HEK293 (cell line): ENCODE measurements at regions not wholly inside any gene's neighbourhood (a gene's known extent, or its start where the extent isn't known, plus 50 kb on each side); places are given as distances from the start of the nearest gene placed in this dataset.
A peak's percentile ranks its signal among the peaks of the same experiment; 100 is the strongest.

Experiments used
- CTCF ChIA-PET: fragments of 350-600 bp; formaldehyde crosslinking; extraction: SDS; loops from one replicate; lab custom pipeline; 2021; ENCODE audit warnings: antibody characterized with exemption; lab: Yijun Ruan, JAX
- POLR2A ChIA-PET: fragments of 300-600 bp; formaldehyde crosslinking; extraction: SDS; loops from one replicate; lab custom pipeline; 2020; ENCODE audit warnings: antibody characterized with exemption, inconsistent platforms; lab: Yijun Ruan, JAX
- H3K27ac ChIP-seq: fragments of 200-500 bp; sonication (Bioruptor generic); 2 replicates; pipeline ENCODE4 v1.5.1; 2014; ENCODE audit warnings: low read depth, low read length, control low read depth, inconsistent platforms; ENCODE audit errors: extremely low read depth
- H3K36me3 ChIP-seq, 2 experiments: fragments of 200-500 bp in 1 of 2; sonication (Bioruptor generic) in 1 of 2; 1 replicate in 1 of 2; 2 replicates in 1 of 2; pipeline ENCODE4 v1.5.1; 2014 to 2017; ENCODE audit warnings: inconsistent platforms in 2 of 2, low read length in 2 of 2; ENCODE audit not compliant: control insufficient read depth in 2 of 2, insufficient read depth in 1 of 2
- H3K4me1 ChIP-seq: fragments of 200-500 bp; sonication (Bioruptor generic); 2 replicates; pipeline ENCODE4 v1.5.1; 2014; ENCODE audit warnings: mild to moderate bottlenecking, low read length, inconsistent platforms; ENCODE audit not compliant: control insufficient read depth, insufficient read depth
- H3K4me3 ChIP-seq: 2 replicates; pipeline ENCODE4 v1.5.1; 2011; ENCODE audit warnings: low read depth, mild to moderate bottlenecking, control low read depth, low read length, moderate library complexity
- H3K9me3 ChIP-seq: fragments of 200-500 bp; sonication (Bioruptor generic); 2 replicates; pipeline ENCODE4 v1.5.1; 2014; ENCODE audit warnings: low read depth, low read length, inconsistent platforms; ENCODE audit not compliant: control insufficient read depth, insufficient read depth
- AEBP2 ChIP-seq: fragments of 450-650 bp; formaldehyde crosslinking; IDR thresholded peaks from 2 replicates; pipeline ENCODE4 v1.5.1; 2016; ENCODE audit warnings: missing biosample characterization, missing genetic modification characterization, borderline replicate concordance
- KLF1 ChIP-seq: fragments of 450-650 bp; formaldehyde crosslinking; IDR thresholded peaks from 2 replicates; pipeline ENCODE4 v1.5.1; 2016; ENCODE audit warnings: missing biosample characterization, missing genetic modification characterization
- KLF9 ChIP-seq: fragments of 450-650 bp; formaldehyde crosslinking; IDR thresholded peaks from 2 replicates; pipeline ENCODE4 v1.5.1; 2016; ENCODE audit warnings: missing biosample characterization, missing genetic modification characterization, low read depth
- MZF1 ChIP-seq: fragments of 450-650 bp; formaldehyde crosslinking; IDR thresholded peaks from 2 replicates; pipeline ENCODE4 v1.5.1; 2017; ENCODE audit warnings: missing biosample characterization, missing genetic modification characterization, borderline replicate concordance
- PRDM1 ChIP-seq: fragments of 450-650 bp; formaldehyde crosslinking; IDR thresholded peaks from 2 replicates; pipeline ENCODE4; 2016; ENCODE audit warnings: missing biosample characterization, missing genetic modification characterization
- REPIN1 ChIP-seq: fragments of 450-650 bp; formaldehyde crosslinking; IDR thresholded peaks from 2 replicates; pipeline ENCODE4 v1.5.1; 2017; ENCODE audit warnings: missing biosample characterization, missing genetic modification characterization, low read depth
- SCRT1 ChIP-seq: fragments of 450-650 bp; formaldehyde crosslinking; IDR thresholded peaks from 2 replicates; pipeline ENCODE4 v1.5.1; 2016; ENCODE audit warnings: missing biosample characterization, missing genetic modification characterization, borderline replicate concordance
- SCRT2 ChIP-seq: fragments of 450-650 bp; formaldehyde crosslinking; IDR thresholded peaks from 2 replicates; pipeline ENCODE4 v1.5.1; 2016; ENCODE audit warnings: missing biosample characterization, missing genetic modification characterization
- ZBTB10 ChIP-seq: fragments of 450-650 bp; formaldehyde crosslinking; IDR thresholded peaks from 2 replicates; pipeline ENCODE4 v1.5.1; 2016; ENCODE audit warnings: missing biosample characterization, missing genetic modification characterization
- ZBTB20 ChIP-seq: fragments of 450-650 bp; formaldehyde crosslinking; IDR thresholded peaks from 2 replicates; pipeline ENCODE4 v1.5.1; 2016; ENCODE audit warnings: missing biosample characterization, missing genetic modification characterization
- ZBTB21 ChIP-seq: fragments of 450-650 bp; formaldehyde crosslinking; IDR thresholded peaks from 2 replicates; pipeline ENCODE4 v1.5.1; 2017; ENCODE audit warnings: missing biosample characterization, missing genetic modification characterization
- ZBTB49 ChIP-seq: fragments of 450-650 bp; formaldehyde crosslinking; IDR thresholded peaks from 2 replicates; pipeline ENCODE4 v1.5.1; 2016; ENCODE audit warnings: missing biosample characterization, missing genetic modification characterization, low read depth
- ZFP3 ChIP-seq: fragments of 450-650 bp; formaldehyde crosslinking; IDR thresholded peaks from 2 replicates; pipeline ENCODE4 v1.5.1; 2016; ENCODE audit warnings: low read depth, missing biosample characterization, missing genetic modification characterization
- ZNF2 ChIP-seq: fragments of 450-650 bp; formaldehyde crosslinking; IDR thresholded peaks from 2 replicates; pipeline ENCODE4 v1.5.1; 2016; ENCODE audit warnings: missing biosample characterization, missing genetic modification characterization
- ZNF266 ChIP-seq: fragments of 450-650 bp; formaldehyde crosslinking; IDR thresholded peaks from 2 replicates; pipeline ENCODE4 v1.5.1; 2016; ENCODE audit warnings: missing biosample characterization, missing genetic modification characterization, low read depth
- ZNF302 ChIP-seq: fragments of 450-650 bp; formaldehyde crosslinking; IDR thresholded peaks from 2 replicates; pipeline ENCODE4 v1.5.1; 2016; ENCODE audit warnings: missing biosample characterization, missing genetic modification characterization, low read depth
- ZNF433 ChIP-seq: fragments of 450-650 bp; formaldehyde crosslinking; IDR thresholded peaks from 2 replicates; pipeline ENCODE4 v1.5.1; 2016; ENCODE audit warnings: missing biosample characterization, missing genetic modification characterization, low read depth
- ZNF48 ChIP-seq: fragments of 450-650 bp; formaldehyde crosslinking; IDR thresholded peaks from 2 replicates; pipeline ENCODE4 v1.5.1; 2016; ENCODE audit warnings: missing biosample characterization, missing genetic modification characterization
- ZNF514 ChIP-seq: fragments of 450-650 bp; formaldehyde crosslinking; IDR thresholded peaks from 2 replicates; pipeline ENCODE4 v1.5.1; 2016; ENCODE audit warnings: missing biosample characterization, missing genetic modification characterization
- ZNF596 ChIP-seq: fragments of 450-650 bp; IDR thresholded peaks from 2 replicates; pipeline ENCODE4 v1.5.0; 2018; ENCODE audit warnings: missing biosample characterization, mild to moderate bottlenecking, missing genetic modification characterization, moderate library complexity
- ZNF623 ChIP-seq: fragments of 450-650 bp; formaldehyde crosslinking; IDR thresholded peaks from 2 replicates; pipeline ENCODE4 v1.5.1; 2016; ENCODE audit warnings: missing biosample characterization, missing genetic modification characterization
- ZNF654 ChIP-seq: fragments of 450-650 bp; formaldehyde crosslinking; IDR thresholded peaks from 2 replicates; pipeline ENCODE4 v1.5.1; 2016; ENCODE audit warnings: low read depth, missing biosample characterization, missing genetic modification characterization
- ZNF791 ChIP-seq: fragments of 450-650 bp; formaldehyde crosslinking; IDR thresholded peaks from 2 replicates; pipeline ENCODE4 v1.5.1; 2016; ENCODE audit warnings: missing biosample characterization, missing genetic modification characterization
- ZSCAN30 ChIP-seq: fragments of 450-650 bp; IDR thresholded peaks from 2 replicates; pipeline ENCODE4 v1.5.1; 2018; ENCODE audit warnings: missing biosample characterization, mild to moderate bottlenecking, missing genetic modification characterization, moderate library complexity

- Histone ChIP-seq H3K4me1 (no peaks in the 10 kb centered on the region), H3K36me3 (no peaks in the 10 kb centered on the region), H3K27ac (no peak overlapping the region), H3K4me3 (no peak overlapping the region), H3K9me3 (no peaks in the 10 kb centered on the region)
- POLR2A ChIA-PET: no interaction called here
- CTCF ChIA-PET: interaction anchor here (0.8 to 1.3 kb wide), 2 partner anchors 53 to 445 kb away, joined by 3 read pairs; no protein-coding TSS in a partner anchor
- no peak for TF ChIP-seq ZNF514 (tag by site-specific recombination)
- TF ChIP-seq ZNF654 (tag by site-specific recombination): peak; percentile 5; the same call in 1 of the 2 replicates
Measured at GRCh38 chr5:167587772-167588437, 703.5 kb upstream of the WWC1 start.

GRCh38 chr5:167592114-167592513 lies 699.3 kb upstream of the WWC1 start:
- ChIA-PET POLR2A (no interaction called here), CTCF (no interaction called here)
- Histone ChIP-seq H3K4me1 (no peaks in the 10 kb centered on the region), H3K27ac (no peak overlapping the region), H3K9me3 (no peaks in the 10 kb centered on the region), H3K4me3 (no peak overlapping the region), H3K36me3 (no peaks in the 10 kb centered on the region)
- no peak for TF ChIP-seq MZF1 (tag by site-specific recombination)
- no peak for TF ChIP-seq ZNF433
- TF ChIP-seq ZBTB21 (tag by site-specific recombination): no peak
- TF ChIP-seq ZBTB49 (tag by site-specific recombination): no peak
- TF ChIP-seq ZFP3 (tag by site-specific recombination): no peak
- no peak for TF ChIP-seq ZNF302 (tag by site-specific recombination)
- TF ChIP-seq ZSCAN30: no peak
- no peak for TF ChIP-seq AEBP2 (tag by site-specific recombination)
- no peak for TF ChIP-seq SCRT2 (tag by site-specific recombination)

GRCh38 chr5:167593329-167594060 lies 698.0 kb upstream of the WWC1 start:
- ChIA-PET POLR2A (no interaction called here), CTCF (no interaction called here)
- H3K4me3 ChIP-seq: no peak overlapping the region
- no peaks in the 10 kb centered on the region for H3K9me3 ChIP-seq
- no peak overlapping the region for H3K27ac ChIP-seq
- no peaks in the 10 kb centered on the region for H3K36me3 ChIP-seq
- no peaks in the 10 kb centered on the region for H3K4me1 ChIP-seq
- no peak for TF ChIP-seq PRDM1 (tag by site-specific recombination)
- no peak for TF ChIP-seq ZNF266 (tag by site-specific recombination)
- TF ChIP-seq KLF9: no peak
- TF ChIP-seq ZNF596: no peak
- TF ChIP-seq ZNF623 (tag by site-specific recombination): no peak
- TF ChIP-seq SCRT1: no peak
- TF ChIP-seq KLF1: no peak
- TF ChIP-seq ZNF791 (tag by site-specific recombination): no peak
- TF ChIP-seq ZNF2 (tag by site-specific recombination): no peak
- TF ChIP-seq REPIN1 (tag by site-specific recombination): no peak
- no peak for TF ChIP-seq ZBTB10
- TF ChIP-seq ZNF48 (tag by site-specific recombination): no peak
- no peak for TF ChIP-seq ZBTB20
